Neuronal stem cell (in vitro differentiated cells): ENCODE measurements at regions not wholly inside any gene's neighbourhood (a gene's known extent, or its start where the extent isn't known, plus 50 kb on each side); places are given as distances from the start of the nearest gene placed in this dataset.

Experiments
- DNase-seq: peaks from one replicate; pipeline ENCODE4 v3.0.0-alpha.2; 2013; ENCODE audit warnings: low spot score
- H2AFZ ChIP-seq: one replicate; pipeline ENCODE4 v1.6.1; 2013; ENCODE audit warnings: mild to moderate bottlenecking, low read length, inconsistent platforms
- H2AK5ac ChIP-seq: 2 replicates; pipeline ENCODE4 v1.6.1; 2013; ENCODE audit warnings: low read depth, mild to moderate bottlenecking, inconsistent platforms, low read length, moderate library complexity, mixed read lengths
- H2BK120ac ChIP-seq: 2 replicates; pipeline ENCODE4 v1.6.1; 2013; ENCODE audit warnings: low read depth, mild to moderate bottlenecking, inconsistent platforms, low read length, moderate library complexity, mixed read lengths
- H2BK12ac ChIP-seq: one replicate; pipeline ENCODE4 v1.6.1; 2013; ENCODE audit warnings: low read length, inconsistent platforms
- H2BK15ac ChIP-seq: 2 replicates; pipeline ENCODE4 v1.6.1; 2013; ENCODE audit warnings: mild to moderate bottlenecking, low read length, inconsistent platforms, mixed read lengths
- H2BK5ac ChIP-seq: one replicate; pipeline ENCODE4 v1.6.1; 2013; ENCODE audit warnings: inconsistent platforms, mild to moderate bottlenecking, low read length, moderate library complexity
- H3K14ac ChIP-seq: one replicate; pipeline ENCODE4 v1.6.1; 2013; ENCODE audit warnings: low read length, inconsistent platforms
- H3K18ac ChIP-seq: 2 replicates; pipeline ENCODE4 v1.6.1; 2013; ENCODE audit warnings: low read length, inconsistent platforms
- H3K23ac ChIP-seq: 2 replicates; pipeline ENCODE4 v1.6.1; 2013; ENCODE audit warnings: low read depth, mild to moderate bottlenecking, mixed read lengths, low read length, inconsistent platforms; ENCODE audit not compliant: poor library complexity
- H3K27ac ChIP-seq: replicated peaks from 3 replicates; pipeline ENCODE4 v1.5.1; 2013; ENCODE audit warnings: low read length, inconsistent platforms
- H3K27me3 ChIP-seq, 3 experiments: 2 replicates each; pipeline ENCODE4 v1.6.1; 2013; ENCODE audit warnings: low read length in 3 of 3, mild to moderate bottlenecking in 2 of 3, inconsistent platforms in 1 of 3, low read depth in 1 of 3, mixed read lengths in 1 of 3, moderate library complexity in 1 of 3; ENCODE audit not compliant: control insufficient read depth in 3 of 3, insufficient read depth in 3 of 3
- H3K36me3 ChIP-seq, 2 donors: replicated peaks in 1 of 2; 2 replicates each; pipeline ENCODE4 v1.6.1; 2013; ENCODE audit warnings: low read length in 2 of 2; ENCODE audit not compliant: control insufficient read depth in 2 of 2, insufficient read depth in 2 of 2
- H3K4ac ChIP-seq: 2 replicates; pipeline ENCODE4 v1.6.1; 2013; ENCODE audit warnings: inconsistent platforms, mild to moderate bottlenecking, low read length, moderate library complexity
- H3K4me1 ChIP-seq, 2 donors: 1 replicate in 1 of 2; 2 replicates in 1 of 2; pipeline ENCODE4 v1.6.1; 2013; ENCODE audit warnings: low read length in 2 of 2, low read depth in 1 of 2; ENCODE audit not compliant: control insufficient read depth in 2 of 2, insufficient read depth in 1 of 2
- H3K4me2 ChIP-seq: one replicate; pipeline ENCODE4 v1.6.1; 2013; ENCODE audit warnings: mild to moderate bottlenecking, low read length, inconsistent platforms; ENCODE audit not compliant: insufficient read depth, poor library complexity, severe bottlenecking
- H3K4me3 ChIP-seq, 2 donors: 2 replicates each; pipeline ENCODE4 v1.5.1; 2013; ENCODE audit warnings: low read length in 2 of 2, mild to moderate bottlenecking in 2 of 2, inconsistent platforms in 1 of 2, moderate library complexity in 1 of 2
- H3K79me1 ChIP-seq: one replicate; pipeline ENCODE4 v1.6.1; 2013; ENCODE audit warnings: low read depth, mild to moderate bottlenecking, inconsistent platforms, low read length, moderate library complexity
- H3K9ac ChIP-seq: one replicate; pipeline ENCODE4 v1.6.1; 2013; ENCODE audit warnings: mild to moderate bottlenecking, low read depth, low read length, inconsistent platforms; ENCODE audit not compliant: poor library complexity
- H3K9me3 ChIP-seq, 2 donors: replicated peaks in 1 of 2; 2 replicates each; pipeline versions ENCODE3 to v1.6.1; 2013; ENCODE audit warnings: low read length in 2 of 2, mild to moderate bottlenecking in 2 of 2, inconsistent platforms in 1 of 2, low read depth in 1 of 2, mixed read lengths in 1 of 2, moderate library complexity in 1 of 2; ENCODE audit not compliant: control insufficient read depth in 2 of 2, insufficient read depth in 1 of 2
- H4K8ac ChIP-seq: one replicate; pipeline ENCODE4 v1.6.1; 2013; ENCODE audit warnings: low read depth, mild to moderate bottlenecking, inconsistent platforms, low read length, moderate library complexity
- H4K91ac ChIP-seq: one replicate; pipeline ENCODE4 v1.6.1; 2013; ENCODE audit warnings: low read length, low read depth, mild to moderate bottlenecking, inconsistent platforms; ENCODE audit not compliant: poor library complexity
- WGBS, 2 donors: extraction: QIAGEN DNeasy Blood & Tissue Kit; methylation state at CpG; one replicate each; pipeline ENCODE4 v1.1.7; 2013; ENCODE audit warnings: missing lambda C conversion rate in 2 of 2, mixed read lengths in 1 of 2; ENCODE audit not compliant: insufficient read length in 2 of 2, insufficient replicate concordance in 1 of 2; ENCODE audit errors: extremely low coverage in 2 of 2; 5-methylcytosine and 5-hydroxymethylcytosine counted together

DNA sequence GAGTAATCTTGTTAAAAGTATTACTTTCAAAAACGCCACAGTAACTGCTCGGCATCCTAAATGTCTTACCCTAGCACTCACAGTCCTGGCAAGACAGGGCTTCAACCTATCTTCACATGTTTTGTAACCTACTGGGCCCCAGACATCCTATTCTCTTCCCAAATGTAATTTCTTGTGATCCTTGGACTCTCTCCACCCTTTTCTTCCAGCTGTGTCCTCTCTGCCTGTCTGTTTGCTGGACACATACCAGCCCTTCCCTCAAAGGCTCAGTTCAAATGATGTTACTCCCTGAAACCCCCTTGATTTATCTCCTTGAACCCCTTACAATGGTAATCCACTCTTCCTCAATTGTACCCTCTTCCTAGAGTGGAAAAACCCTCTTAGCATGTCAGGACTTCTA is 60.1 kb upstream of the CNEP1R1 start:
- Histone ChIP-seq H3K9me3 (no peaks in the 10 kb centered on the region), H3K79me1 (no peaks in the 10 kb centered on the region), H2BK12ac (no peak overlapping the region), H3K4me3 (no peak overlapping the region), H4K91ac (no peak overlapping the region), H2BK120ac (no peak overlapping the region), H3K27me3 (peaks cover 0 to 2% (median 2%) of the 10 kb centered on the region in 3 experiments), H3K4ac (no peak overlapping the region), H3K9ac (no peak overlapping the region), H4K8ac (no peak overlapping the region), H3K18ac (no peak overlapping the region), H2BK5ac (no peak overlapping the region), H3K36me3 (no peaks in the 10 kb centered on the region), H3K4me2 (no peak overlapping the region), H3K23ac (no peak overlapping the region), H3K27ac (no peak overlapping the region), H2AK5ac (no peak overlapping the region), H2BK15ac (no peak overlapping the region), H3K14ac (no peak overlapping the region), H3K4me1 (peaks cover 0 to 4% of the 10 kb centered on the region in 2 donors), H2AFZ (no peak overlapping the region)
- WGBS, 2 donors: no CpG with 5 or more reads among the region's 2 CpGs
- DNase-seq: no peak

- DNase-seq: no peak
- H3K23ac ChIP-seq: peak overlapping the region; percentile 60
- no peak overlapping the region for H3K27ac ChIP-seq
- H3K4me1 ChIP-seq: peaks cover 0 to 4% of the 10 kb centered on the region in 2 donors
- peak overlapping the region; percentile 4 for H3K18ac ChIP-seq
- no peak overlapping the region for H3K14ac ChIP-seq
- peak overlapping the region in 1 of 2 donors; percentile 16 for H3K4me3 ChIP-seq
- H4K8ac ChIP-seq: no peak overlapping the region
- no peak overlapping the region for H2BK120ac ChIP-seq
- no peaks in the 10 kb centered on the region for H3K79me1 ChIP-seq
- no peaks in the 10 kb centered on the region for H3K36me3 ChIP-seq
- no peak overlapping the region for H2BK15ac ChIP-seq
- H3K9ac ChIP-seq: peak overlapping the region; percentile 1
- no peaks in the 10 kb centered on the region for H3K9me3 ChIP-seq
- H3K4ac ChIP-seq: no peak overlapping the region
- H2BK5ac ChIP-seq: peak overlapping the region; percentile 42
- WGBS, 2 donors: no CpG with 5 or more reads among the region's 6 CpGs
- H2AFZ ChIP-seq: no peak overlapping the region
- no peak overlapping the region for H2BK12ac ChIP-seq
- H3K27me3 ChIP-seq: peaks cover 0 to 2% (median 0%) of the 10 kb centered on the region in 3 experiments
- H2AK5ac ChIP-seq: no peak overlapping the region
- H4K91ac ChIP-seq: no peak overlapping the region
- no peak overlapping the region for H3K4me2 ChIP-seq
Measured at GRCh38 chr16:49967012-49967559, 57.9 kb upstream of the CNEP1R1 start.

DNA sequence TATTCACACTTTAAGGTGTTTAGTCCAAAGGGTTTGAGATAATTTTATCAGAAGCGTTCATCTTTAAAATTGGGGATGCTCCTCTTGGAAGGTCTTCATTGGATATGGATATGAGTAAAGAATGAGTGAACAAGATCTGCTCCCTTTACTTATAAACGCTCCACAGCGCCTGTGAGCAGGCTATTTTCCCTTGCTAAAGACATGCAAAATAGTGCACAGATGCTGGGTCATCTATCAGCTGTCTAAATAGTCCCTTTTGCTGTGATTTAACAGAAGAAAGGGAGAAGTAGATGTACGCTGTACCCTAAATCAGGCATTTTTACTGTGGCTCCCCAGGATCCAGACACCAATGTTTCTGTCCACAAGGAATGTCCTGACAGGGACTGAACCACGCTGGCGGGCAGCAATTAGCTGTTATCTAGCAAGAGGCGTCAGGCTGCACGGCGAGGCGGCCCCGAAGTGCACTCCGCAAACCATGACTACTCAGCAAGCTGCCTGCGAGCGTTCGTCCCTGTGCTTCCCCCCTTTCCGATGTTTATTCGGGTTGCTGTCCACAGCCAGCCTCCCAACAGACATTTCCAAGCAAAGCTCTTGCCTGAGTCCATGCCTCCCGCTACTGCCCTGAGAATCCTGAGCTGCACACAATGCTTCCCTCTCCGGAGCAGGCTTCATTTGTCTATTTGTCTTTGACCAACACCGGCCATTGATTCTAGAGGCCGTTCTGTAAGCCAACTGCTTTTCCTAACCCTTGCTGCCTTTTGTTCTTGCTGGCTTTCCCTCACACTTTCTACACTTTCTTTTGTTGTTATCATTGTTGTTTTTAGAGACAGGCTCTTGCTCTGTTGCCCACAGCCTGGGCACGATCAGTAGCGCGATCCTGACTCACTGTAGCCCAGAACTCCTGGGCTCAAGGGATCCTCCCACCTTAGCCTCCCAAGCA is 55.7 kb upstream of the CNEP1R1 start:
- Histone ChIP-seq H3K4me3 (no peak overlapping the region), H4K8ac (no peak overlapping the region), H3K14ac (no peak overlapping the region), H3K4me1 (peaks cover 0 to 4% of the 10 kb centered on the region in 2 donors), H3K79me1 (no peaks in the 10 kb centered on the region), H3K23ac (no peak overlapping the region), H2BK15ac (no peak overlapping the region), H2AFZ (no peak overlapping the region), H3K18ac (peak overlapping the region; percentile 51), H3K9ac (no peak overlapping the region), H3K36me3 (no peaks in the 10 kb centered on the region), H2BK12ac (no peak overlapping the region), H3K9me3 (no peaks in the 10 kb centered on the region), H2BK120ac (no peak overlapping the region), H4K91ac (no peak overlapping the region), H3K27ac (no peak overlapping the region), H3K4ac (no peak overlapping the region), H3K27me3 (peaks cover 0 to 9% (median 0%) of the 10 kb centered on the region in 3 experiments), H2BK5ac (no peak overlapping the region), H2AK5ac (no peak overlapping the region), H3K4me2 (no peak overlapping the region)
- WGBS, 2 donors: no CpG with 5 or more reads among the region's 24 CpGs
- DNase-seq: no peak

DNA sequence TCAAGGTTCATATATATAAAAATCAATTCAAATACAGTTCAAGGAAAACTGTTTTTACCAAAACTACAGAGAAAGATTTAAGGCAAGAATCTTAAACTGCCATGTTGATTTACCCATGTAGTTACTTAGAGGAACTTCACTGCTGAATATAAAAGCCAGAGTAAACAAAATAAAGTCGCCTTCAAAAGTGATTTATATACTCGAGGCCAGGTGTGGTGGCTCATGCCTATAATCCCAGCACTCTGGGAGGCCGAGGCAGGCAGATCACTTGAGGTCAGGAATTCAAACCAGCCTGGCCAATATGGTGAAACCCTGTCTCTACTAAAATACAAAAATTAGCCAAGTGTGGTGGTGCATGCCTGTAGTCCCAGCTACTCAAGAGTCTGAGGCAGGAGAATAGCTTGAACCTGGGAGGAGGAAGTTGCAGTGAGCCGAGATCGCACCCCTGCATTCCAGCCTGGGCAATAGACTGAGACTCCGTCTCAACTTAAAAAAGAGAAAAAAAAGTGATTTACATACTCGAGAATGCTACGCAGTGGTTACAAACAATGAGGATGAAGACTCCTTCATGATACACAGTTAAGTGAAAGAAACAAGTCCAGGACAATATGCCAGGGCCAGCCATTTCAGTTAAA is 54.1 kb upstream of the CNEP1R1 start:
- no peak overlapping the region for H2BK15ac ChIP-seq
- H3K79me1 ChIP-seq: no peaks in the 10 kb centered on the region
- H2BK12ac ChIP-seq: no peak overlapping the region
- peaks cover 0 to 4% of the 10 kb centered on the region in 2 donors for H3K4me1 ChIP-seq
- no CpG with 5 or more reads among the region's 8 CpGs for WGBS, 2 donors
- H2BK120ac ChIP-seq: no peak overlapping the region
- H4K8ac ChIP-seq: no peak overlapping the region
- no peak overlapping the region for H3K27ac ChIP-seq
- H3K4me2 ChIP-seq: no peak overlapping the region
- H3K23ac ChIP-seq: no peak overlapping the region
- H3K4ac ChIP-seq: no peak overlapping the region
- H4K91ac ChIP-seq: no peak overlapping the region
- no peak overlapping the region for H3K18ac ChIP-seq
- no peak overlapping the region for H3K9ac ChIP-seq
- H3K14ac ChIP-seq: no peak overlapping the region
- H3K36me3 ChIP-seq: no peaks in the 10 kb centered on the region
- DNase-seq: no peak
- no peaks in the 10 kb centered on the region for H3K9me3 ChIP-seq
- peaks cover 0 to 9% (median 0%) of the 10 kb centered on the region in 3 experiments for H3K27me3 ChIP-seq
- no peak overlapping the region for H2AFZ ChIP-seq
- H3K4me3 ChIP-seq: no peak overlapping the region
- H2AK5ac ChIP-seq: no peak overlapping the region
- H2BK5ac ChIP-seq: no peak overlapping the region
